DMS53 (cell line): ENCODE measurements at regions not wholly inside any gene's neighbourhood (a gene's known extent, or its start where the extent isn't known, plus 50 kb on each side); places are given as distances from the start of the nearest gene placed in this dataset.
A peak's percentile ranks its signal among the peaks of the same experiment; 100 is the strongest.

Source experiments
- DNase-seq: peaks from one replicate; lab custom pipeline; 2025; lab: John Stamatoyannopoulos, UW

- no peak for DNase-seq
Measured at GRCh38 chr11:23947883-23948282, 549.0 kb upstream of the LUZP2 start.

- DNase-seq = no peak
Measured at GRCh38 chr11:23948851-23949250, 548.0 kb upstream of the LUZP2 start.

GRCh38 chr11:23953951-23954710 is 542.7 kb upstream of the LUZP2 start:
- no peak for DNase-seq

DNA sequence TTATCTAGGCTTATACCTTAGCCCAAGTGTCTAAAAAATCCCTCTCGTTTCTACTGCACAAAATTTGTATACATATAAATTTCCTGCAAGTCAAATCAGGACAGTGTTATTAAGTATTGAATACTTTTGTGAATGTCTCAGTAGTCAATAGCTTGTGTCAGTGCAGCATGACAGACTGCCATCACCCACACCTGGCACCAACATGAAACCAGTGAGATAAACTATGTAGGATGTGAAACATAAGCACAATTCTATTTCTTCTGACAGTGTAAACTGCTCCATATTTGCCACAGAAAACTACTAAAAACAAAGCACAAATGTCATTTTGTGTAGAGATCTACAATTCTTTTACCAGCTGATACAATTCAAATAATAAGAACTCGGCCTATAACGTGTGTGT is 542.1 kb upstream of the LUZP2 start:
- DNase-seq = no peak

DNA sequence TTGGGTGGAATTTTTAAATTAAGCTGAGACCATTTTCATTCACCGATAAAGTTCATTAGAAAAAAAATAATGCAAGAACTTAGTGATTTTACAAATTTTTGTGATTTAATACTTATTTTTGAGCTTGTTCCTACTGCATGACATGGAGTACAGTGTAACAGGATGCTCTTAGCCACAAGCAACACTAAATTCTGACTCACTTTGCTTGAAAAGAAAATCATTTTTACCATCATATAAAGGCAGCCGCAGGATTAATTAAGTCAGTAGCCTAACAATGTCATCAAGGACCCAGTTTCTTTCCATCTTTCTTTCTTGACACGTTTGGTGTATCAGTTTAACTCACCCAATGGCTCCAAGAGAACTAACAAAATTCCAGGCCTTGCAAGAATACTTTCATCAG is 540.3 kb upstream of the LUZP2 start:
- no peak for DNase-seq

DNA sequence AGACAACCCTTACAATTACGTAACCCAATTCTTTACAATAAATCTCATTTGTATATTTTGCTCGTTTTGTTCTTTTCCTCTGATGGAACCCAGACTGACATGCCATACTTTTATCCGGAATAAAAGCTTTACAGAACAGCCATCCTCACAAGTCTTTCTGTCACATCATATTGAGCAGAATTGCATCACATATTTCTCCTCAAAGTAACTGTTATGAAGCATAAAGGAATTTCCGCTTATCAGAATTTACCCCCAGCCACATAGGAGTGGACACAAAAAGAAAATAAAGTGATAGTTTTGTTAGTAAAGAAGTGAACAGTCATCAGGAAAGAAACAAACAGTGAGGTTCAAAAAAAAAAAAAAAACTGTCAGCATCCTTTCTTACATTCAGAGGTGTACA is 539.5 kb upstream of the LUZP2 start:
- DNase-seq = no peak

GRCh38 chr11:23959462-23959861 is 537.4 kb upstream of the LUZP2 start:
- no peak for DNase-seq

DNA sequence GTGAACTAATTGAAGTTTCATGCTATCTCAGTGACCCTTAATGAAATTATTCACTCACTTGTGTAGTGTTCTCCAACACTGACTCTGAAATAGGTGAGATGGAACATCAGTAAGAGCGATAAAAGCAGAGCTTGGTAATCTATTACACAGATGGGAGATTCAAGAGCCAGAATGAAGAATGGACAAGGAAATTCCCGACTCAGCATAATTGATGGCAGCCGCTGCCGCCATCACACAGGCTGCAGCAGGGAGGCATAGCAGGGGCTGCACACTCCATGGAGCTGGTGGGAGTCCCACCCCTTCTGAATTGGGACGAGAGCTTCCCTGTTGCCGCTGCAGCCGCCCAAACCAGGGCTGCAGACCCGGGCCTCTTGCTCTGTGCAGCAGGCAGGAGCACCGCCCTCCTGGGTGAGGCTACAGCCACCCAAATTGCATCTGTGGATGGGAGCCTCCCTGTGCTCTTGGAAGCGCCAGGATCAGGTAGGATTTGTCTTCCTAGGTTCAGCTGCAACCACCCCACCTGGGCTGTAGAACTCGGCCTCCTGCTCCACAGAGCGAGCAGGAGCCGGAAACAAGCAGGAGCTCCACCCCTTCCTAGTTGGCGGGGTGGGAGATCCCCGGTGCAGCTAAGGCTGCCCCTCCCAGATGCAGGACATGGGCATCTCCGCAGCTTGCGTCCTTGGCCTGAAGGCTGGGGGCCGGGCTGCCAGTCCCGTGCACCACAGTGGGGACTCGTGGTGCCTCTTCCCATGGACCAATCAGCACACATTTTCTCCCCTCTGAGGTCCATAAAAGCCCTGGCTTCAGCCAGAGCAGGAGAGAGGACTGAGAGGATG is 535.1 kb upstream of the LUZP2 start:
- DNase-seq = no peak

DNA sequence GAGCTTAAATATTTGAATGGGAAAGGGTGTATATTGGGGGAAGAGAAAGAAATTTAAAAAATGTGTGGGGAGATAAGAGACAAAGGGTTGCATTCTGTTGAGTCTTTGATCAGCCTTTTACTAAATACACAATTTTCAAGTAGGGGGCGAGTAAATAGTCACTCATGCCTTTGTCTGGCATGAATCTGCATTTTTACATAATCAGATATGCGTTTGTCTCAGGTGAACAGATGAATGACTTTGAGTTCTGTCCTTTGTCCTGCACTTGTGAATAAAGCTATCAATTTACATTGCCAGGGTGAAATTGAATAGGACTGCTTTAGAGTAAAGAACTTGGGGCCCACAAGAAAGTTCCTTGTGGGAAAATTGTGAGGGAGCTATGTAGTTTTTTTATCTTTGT is 523.6 kb upstream of the LUZP2 start:
- peak; percentile 2 for DNase-seq

GRCh38 chr11:23974051-23974450 is 522.8 kb upstream of the LUZP2 start:
- DNase-seq = no peak

DNA sequence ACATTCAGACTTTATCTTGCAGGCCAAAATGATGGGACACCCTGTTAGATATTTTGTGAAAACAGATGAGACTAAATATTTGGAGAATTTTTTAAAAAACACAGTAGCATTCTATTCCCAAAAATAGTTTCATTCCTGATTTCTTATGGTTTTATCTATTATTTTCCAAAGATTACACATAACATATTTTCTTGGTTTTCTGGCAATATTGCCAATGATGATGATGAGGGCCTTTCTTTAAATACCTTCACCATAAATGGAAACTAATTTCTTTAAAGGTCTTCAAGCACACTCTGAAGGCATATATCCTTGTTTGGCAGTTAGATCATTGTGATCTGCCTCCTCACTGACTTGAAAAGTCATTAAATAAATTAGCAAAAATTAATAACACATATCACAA is 522.3 kb upstream of the LUZP2 start:
- DNase-seq = no peak

- no peak for DNase-seq
Measured at GRCh38 chr11:23976426-23976825, 520.4 kb upstream of the LUZP2 start.

GRCh38 chr11:23976841-23977271 is 520.0 kb upstream of the LUZP2 start:
- no peak for DNase-seq

- peak; percentile 55 for DNase-seq
Measured at GRCh38 chr11:23988381-23989006, 508.4 kb upstream of the LUZP2 start.

DNA sequence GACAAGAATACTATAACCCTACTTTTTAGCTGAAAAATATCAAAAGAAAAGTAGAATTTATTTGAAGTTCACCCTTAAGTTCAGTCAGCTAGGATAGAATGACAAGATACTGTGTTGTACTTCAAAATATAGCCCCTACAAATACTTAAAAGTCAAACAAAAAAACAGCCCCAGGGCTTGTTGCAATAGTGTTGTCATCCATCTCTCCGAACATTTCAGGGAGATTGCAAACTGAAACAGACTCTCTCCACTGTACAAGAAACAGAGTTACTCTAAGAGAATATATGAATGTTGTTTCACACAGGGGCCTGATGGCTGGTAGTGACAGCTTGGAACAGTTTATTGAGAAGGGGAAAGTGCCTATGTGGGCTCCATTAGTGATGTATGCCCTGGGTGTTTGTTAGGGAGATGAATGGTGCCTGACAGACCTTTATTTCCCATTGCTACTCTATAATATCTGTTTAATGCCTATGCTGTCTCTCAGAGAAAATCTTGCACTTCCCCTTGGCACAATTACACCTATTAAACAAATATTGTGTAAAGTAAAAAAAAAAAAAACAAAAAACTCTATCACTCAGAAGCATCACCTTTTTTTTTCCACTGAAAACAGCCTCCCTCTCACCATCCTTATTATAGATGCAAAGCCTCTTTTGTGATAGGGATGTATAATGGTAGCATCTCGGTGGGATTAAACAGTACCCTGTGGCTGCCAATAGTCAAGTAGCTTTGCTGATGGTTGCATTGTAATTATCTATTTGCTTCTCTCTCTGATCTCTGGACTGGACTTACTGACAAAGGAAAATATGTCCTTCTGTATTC is 506.3 kb upstream of the LUZP2 start:
- DNase-seq = peak; percentile 63

DNA sequence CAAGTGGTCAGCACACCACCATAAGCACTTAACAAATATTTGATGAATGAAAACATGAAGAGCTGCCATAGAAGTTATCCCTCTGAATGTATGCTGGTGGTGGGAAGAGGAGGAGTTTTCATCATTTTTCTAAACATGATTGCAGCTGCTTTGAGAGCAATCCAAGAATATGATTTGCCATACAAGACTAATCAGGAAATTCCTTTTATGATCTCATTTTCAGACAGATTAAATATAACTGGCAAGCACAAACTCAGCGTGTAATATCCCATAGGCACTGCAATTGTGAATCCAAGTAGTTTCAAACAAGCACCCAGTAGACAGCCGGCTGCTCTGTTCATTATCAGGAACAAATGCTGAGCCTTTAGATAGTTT is 505.7 kb upstream of the LUZP2 start:
- peak; percentile 91 for DNase-seq

GRCh38 chr11:23995891-23996290 is 501.0 kb upstream of the LUZP2 start:
- DNase-seq = peak; percentile 6

GRCh38 chr11:23997356-23997755 is 499.5 kb upstream of the LUZP2 start:
- DNase-seq = peak; percentile 5

DNA sequence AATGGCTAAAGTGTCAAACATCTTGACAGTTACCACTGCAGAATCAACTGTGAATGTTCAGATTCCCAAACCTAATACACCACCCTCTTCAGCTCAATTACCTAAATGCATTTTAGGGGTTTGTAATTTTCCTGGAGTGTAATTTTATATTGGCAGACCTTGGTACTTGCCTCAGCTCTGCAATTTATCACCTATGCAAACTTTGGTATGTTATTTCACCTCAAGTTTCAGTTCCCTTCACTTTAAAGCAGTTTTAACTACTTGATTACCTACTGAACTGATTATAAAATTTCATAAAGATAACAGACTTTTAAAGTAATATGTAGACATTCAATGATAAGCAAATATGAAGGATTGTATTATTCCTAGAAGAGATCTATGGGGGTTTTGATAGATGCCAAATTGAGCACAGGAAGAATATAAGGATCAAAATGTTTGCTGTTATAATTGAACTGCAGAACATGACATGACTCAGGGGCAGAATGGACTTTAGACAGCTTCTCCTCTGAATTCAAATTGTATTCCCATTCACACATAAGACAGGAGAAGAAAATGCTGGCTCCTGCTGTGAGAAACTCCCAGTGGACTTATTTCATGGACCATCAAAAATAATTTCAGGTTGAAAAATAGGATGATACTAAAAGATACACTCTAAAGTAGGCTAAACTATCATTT is 491.5 kb upstream of the LUZP2 start:
- no peak for DNase-seq

- peak; percentile 65 for DNase-seq
Measured at GRCh38 chr11:24043842-24044241, 453.0 kb upstream of the LUZP2 start.

- DNase-seq = no peak
Measured at GRCh38 chr11:24046731-24047130, 450.1 kb upstream of the LUZP2 start.

GRCh38 chr11:24056051-24056450 is 440.8 kb upstream of the LUZP2 start:
- DNase-seq = no peak
